AG10803 (cell line): ENCODE measurements at regions not wholly inside any gene's neighbourhood (a gene's known extent, or its start where the extent isn't known, plus 50 kb on each side); places are given as distances from the start of the nearest gene placed in this dataset.

Source experiments
- DNase-seq: peaks from one replicate; pipeline ENCODE4 v3.0.0; 2010; ENCODE audit warnings: low read depth
- H3K4me3 ChIP-seq: 2 replicates; pipeline ENCODE4 v1.5.1; 2011; ENCODE audit warnings: mild to moderate bottlenecking, low read length, control low read depth
- CTCF ChIP-seq: conservative IDR thresholded peaks from 2 replicates; pipeline ENCODE4 v1.5.1; 2011; ENCODE audit warnings: mild to moderate bottlenecking, low read length, control low read depth, inconsistent platforms

- no peak for DNase-seq
- no peak for TF ChIP-seq CTCF
- no peak overlapping the region for H3K4me3 ChIP-seq
Measured at GRCh38 chrX:43068639-43069038, 290.7 kb upstream of the PPP1R2C start.

- TF ChIP-seq CTCF = no peak
- H3K4me3 ChIP-seq = no peak overlapping the region
- no peak for DNase-seq
Measured at GRCh38 chrX:43083016-43083415, 305.1 kb upstream of the PPP1R2C start.

DNA sequence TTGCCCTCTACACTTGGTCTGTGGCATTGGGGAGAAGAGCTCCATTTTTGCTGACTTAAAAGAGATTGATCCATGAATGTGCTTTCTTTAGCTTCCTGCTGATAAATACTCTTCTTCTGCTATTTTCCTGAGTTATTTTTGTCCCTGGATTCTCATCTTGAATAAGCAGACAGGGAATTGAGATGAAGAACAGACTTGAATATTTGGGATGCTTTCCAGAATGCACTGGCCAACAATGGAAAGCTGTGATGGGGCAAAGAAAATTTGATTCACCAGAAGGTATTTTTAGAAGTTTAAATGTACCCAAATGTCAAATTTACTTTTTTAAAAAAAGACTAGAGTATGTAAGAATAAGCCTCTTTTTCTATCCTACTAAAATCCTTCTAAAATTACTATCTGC is 309.9 kb upstream of the PPP1R2C start:
- no peak for DNase-seq
- TF ChIP-seq CTCF = no peak
- no peak overlapping the region for H3K4me3 ChIP-seq

GRCh38 chrX:43096830-43097229 is 318.9 kb upstream of the PPP1R2C start:
- no peak for TF ChIP-seq CTCF
- no peak overlapping the region for H3K4me3 ChIP-seq
- DNase-seq = no peak

DNA sequence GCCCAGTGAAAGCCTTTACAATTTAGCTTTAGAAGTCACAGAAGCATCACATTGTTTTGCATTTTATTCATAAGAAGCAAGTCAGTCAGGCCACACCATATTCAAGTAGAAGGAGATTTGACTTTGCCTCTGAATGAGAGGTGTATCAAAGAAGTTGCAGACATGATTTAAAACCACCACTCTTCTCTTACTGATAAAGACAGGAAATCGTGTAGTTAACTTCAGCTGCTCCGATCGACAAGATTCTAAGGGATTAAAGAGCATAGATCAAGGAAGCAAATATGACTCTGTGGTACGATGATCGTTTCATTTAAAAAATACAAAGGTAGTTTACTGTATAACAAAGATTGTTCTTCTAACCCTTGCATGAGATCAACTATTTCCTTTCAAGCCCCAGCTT is 328.0 kb upstream of the PPP1R2C start:
- DNase-seq = no peak
- no peak overlapping the region for H3K4me3 ChIP-seq
- TF ChIP-seq CTCF = no peak

- TF ChIP-seq CTCF = no peak
- DNase-seq = no peak
Measured at GRCh38 chrX:43108828-43109227, 330.9 kb upstream of the PPP1R2C start.

GRCh38 chrX:43121637-43122036 is 343.7 kb upstream of the PPP1R2C start:
- TF ChIP-seq CTCF = no peak
- H3K4me3 ChIP-seq = no peak overlapping the region
- no peak for DNase-seq

More at GRCh38 chrX:43108828-43109227, 330.9 kb upstream of the PPP1R2C start:
- H3K4me3 ChIP-seq = no peak overlapping the region
